Neural cell (in vitro differentiated cells): ENCODE measurements at regions not wholly inside any gene's neighbourhood (a gene's known extent, or its start where the extent isn't known, plus 50 kb on each side); places are given as distances from the start of the nearest gene placed in this dataset.

Source experiments
- H2AFZ ChIP-seq: fragments of 200-600, 300-800 bp; sonication (generic), shearing (Covaris generic); 2 replicates; pipeline ENCODE4 v1.6.0; 2014; ENCODE audit warnings: low read depth, mild to moderate bottlenecking, antibody characterized with exemption, low read length, moderate library complexity
- H3F3A ChIP-seq: fragments of 200-600 bp; shearing (Covaris generic); 2 replicates; pipeline ENCODE4 v1.6.1; 2016; ENCODE audit warnings: mild to moderate bottlenecking, moderate library complexity, mixed read lengths, antibody characterized with exemption, low read length; ENCODE audit not compliant: insufficient read depth, poor library complexity, severe bottlenecking
- H3K27ac ChIP-seq: fragments of 200-600, 300-800 bp; sonication (generic), shearing (Covaris generic); 2 replicates; pipeline ENCODE4 v1.5.1; 2014; ENCODE audit warnings: mild to moderate bottlenecking, low read length, moderate library complexity
- H3K27me3 ChIP-seq: fragments of 300-800, 200-600 bp; sonication (generic), shearing (Covaris generic); 2 replicates; pipeline ENCODE4 v1.6.0; 2014; ENCODE audit warnings: mild to moderate bottlenecking, low read depth, low read length, moderate library complexity; ENCODE audit not compliant: insufficient read depth
- H3K36me3 ChIP-seq: fragments of 300-800, 200-600 bp; sonication (generic), shearing (Covaris generic); 2 replicates; pipeline ENCODE4 v1.5.1; 2014; ENCODE audit warnings: mild to moderate bottlenecking, antibody characterized with exemption, low read length, moderate library complexity; ENCODE audit not compliant: insufficient read depth
- H3K4me2 ChIP-seq: fragments of 300-800, 200-600 bp; sonication (generic), shearing (Covaris generic); 2 replicates; pipeline ENCODE4 v1.6.0; 2014; ENCODE audit warnings: mild to moderate bottlenecking, low read length
- H3K4me3 ChIP-seq: fragments of 300-800, 200-600 bp; sonication (generic), shearing (Covaris generic); 2 replicates; pipeline ENCODE4 v1.5.1; 2014; ENCODE audit warnings: mild to moderate bottlenecking, low read length, moderate library complexity
- H3K79me2 ChIP-seq: fragments of 200-600 bp; shearing (Covaris generic); replicated peaks from 2 replicates; pipeline ENCODE4 v1.6.0; 2014; ENCODE audit warnings: mild to moderate bottlenecking, low read length, moderate library complexity; ENCODE audit not compliant: insufficient read depth
- H3K9ac ChIP-seq: fragments of 300-800, 200-600 bp; sonication (generic), shearing (Covaris generic); 2 replicates; pipeline ENCODE4 v1.6.1; 2016; ENCODE audit warnings: mild to moderate bottlenecking, low read length, mixed read lengths
- H3K9me2 ChIP-seq: fragments of 200-600 bp; shearing (Covaris generic); 2 replicates; pipeline ENCODE4 v1.6.1; 2016; ENCODE audit warnings: mild to moderate bottlenecking, low read length, mixed read lengths; ENCODE audit not compliant: insufficient read depth
- H3K9me3 ChIP-seq: fragments of 200-600, 300-800 bp; sonication (generic), shearing (Covaris generic); 2 replicates; pipeline ENCODE4 v1.6.1; 2016; ENCODE audit warnings: mild to moderate bottlenecking, mixed run types, low read length, moderate library complexity, mixed read lengths
- H4K20me1 ChIP-seq: fragments of 200-600 bp; shearing (Covaris generic); 2 replicates; pipeline ENCODE4 v1.6.1; 2016; ENCODE audit warnings: mild to moderate bottlenecking, mixed run types; ENCODE audit not compliant: insufficient read depth
- EP300 ChIP-seq: fragments of 450-650 bp; conservative IDR thresholded peaks from 2 replicates; pipeline ENCODE4 v1.6.1; 2014; ENCODE audit warnings: antibody characterized with exemption, mild to moderate bottlenecking, moderate library complexity; ENCODE audit not compliant: poor library complexity, severe bottlenecking
- EZH2 ChIP-seq: fragments of 200-600, 300-800 bp; shearing (Covaris generic), sonication (generic); IDR thresholded peaks from 2 replicates; pipeline ENCODE4 v1.6.1; 2014; ENCODE audit warnings: antibody characterized with exemption, low read length, borderline replicate concordance, mild to moderate bottlenecking; ENCODE audit not compliant: insufficient read depth, poor library complexity, severe bottlenecking
- MXI1 ChIP-seq: fragments of 450-650 bp; conservative IDR thresholded peaks from 2 replicates; pipeline ENCODE4 v1.6.1; 2014; ENCODE audit warnings: antibody characterized with exemption, mild to moderate bottlenecking; ENCODE audit not compliant: poor library complexity, severe bottlenecking
- POLR2AphosphoS5 ChIP-seq: IDR thresholded peaks from 2 replicates; pipeline ENCODE4 v1.6.1; 2012
- RAD21 ChIP-seq: fragments of 450-650 bp; conservative IDR thresholded peaks from 2 replicates; pipeline ENCODE4 v1.6.1; 2014; ENCODE audit warnings: antibody characterized with exemption, mild to moderate bottlenecking, moderate library complexity
- SMC3 ChIP-seq: fragments of 450-650 bp; conservative IDR thresholded peaks from 2 replicates; pipeline ENCODE4 v1.6.1; 2014; ENCODE audit warnings: antibody characterized with exemption, mild to moderate bottlenecking, moderate library complexity; ENCODE audit not compliant: poor library complexity
- TAF1 ChIP-seq: IDR thresholded peaks from 2 replicates; pipeline ENCODE4 v1.6.1; 2012; ENCODE audit warnings: low read depth
- TF ChIP-seq, protein P1 (sequence below): IDR thresholded peaks from 2 replicates; pipeline ENCODE4 v1.6.1; 2012; ENCODE audit warnings: borderline replicate concordance
- TF ChIP-seq, protein P2 (sequence below): fragments of 450-650 bp; IDR thresholded peaks from 2 replicates; pipeline ENCODE4 v1.5.1; 2014; ENCODE audit warnings: antibody characterized with exemption, mild to moderate bottlenecking, moderate library complexity; ENCODE audit not compliant: poor library complexity, severe bottlenecking

DNA sequence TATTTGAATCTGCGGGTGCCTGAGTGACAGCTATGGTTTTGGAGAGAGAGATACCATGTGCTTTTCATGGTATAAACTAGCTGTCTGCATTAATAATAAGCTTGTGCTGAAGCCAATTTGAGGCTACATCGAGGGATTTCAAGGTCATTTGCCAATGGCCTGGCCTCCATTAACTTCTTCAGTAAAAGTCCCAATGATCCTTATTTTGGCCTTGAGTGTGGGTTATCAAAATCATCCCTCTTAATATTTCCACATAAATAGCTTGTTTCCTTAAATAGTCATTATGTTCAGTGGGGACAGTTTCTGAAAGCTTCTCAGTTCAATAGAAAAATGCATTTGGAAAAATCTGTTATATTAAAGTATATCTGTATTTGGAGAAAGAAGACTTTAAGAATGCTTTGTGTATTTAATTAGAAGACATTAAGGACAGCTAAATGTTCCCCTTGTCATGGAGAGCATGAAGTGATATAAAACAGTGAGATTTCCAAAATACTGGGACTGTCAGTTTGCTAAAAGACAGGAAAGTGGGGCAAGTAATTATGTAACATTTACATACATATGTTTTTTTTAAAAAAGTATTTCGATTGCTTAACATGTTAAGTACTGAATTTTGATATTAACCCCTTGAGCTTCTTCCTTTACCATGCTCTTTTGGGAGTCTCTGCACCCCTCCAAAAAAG, 355.5 kb upstream of the ZEB2 start:
- no peak for TF ChIP-seq EZH2
- Histone ChIP-seq H3K36me3 (no peaks in the 10 kb centered on the region), H3K27me3 (no peaks in the 10 kb centered on the region), H3K27ac (no peak overlapping the region), H3K4me3 (no peak overlapping the region), H2AFZ (no peak overlapping the region), H3K79me2 (no peaks in the 10 kb centered on the region), H3K9me2 (no peaks in the 10 kb centered on the region), H3K9ac (no peak overlapping the region), H3K4me2 (no peak overlapping the region), H3K9me3 (no peaks in the 10 kb centered on the region), H4K20me1 (no peaks in the 10 kb centered on the region), H3F3A (no peaks in the 10 kb centered on the region)

DNA sequence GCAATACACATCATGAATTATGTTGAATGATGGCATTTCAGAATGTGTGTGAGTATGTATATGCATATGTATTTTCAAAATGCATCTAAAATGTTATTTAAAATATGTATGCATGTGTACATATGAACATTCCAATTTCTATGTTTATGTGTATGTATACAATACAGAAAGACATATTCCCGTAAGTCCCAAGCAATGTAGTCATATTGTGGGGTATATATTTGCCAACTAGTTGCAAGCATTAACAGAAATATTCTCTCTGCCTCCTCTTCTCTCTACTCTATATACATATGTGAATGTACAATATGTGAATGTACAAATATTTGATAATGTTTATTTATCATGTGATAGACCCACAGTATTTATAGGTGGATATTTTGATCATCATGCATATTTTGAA, 345.8 kb upstream of the ZEB2 start:
- Histone ChIP-seq H3K9ac (no peak overlapping the region), H3K4me3 (no peak overlapping the region), H3K27ac (no peak overlapping the region), H3K27me3 (no peaks in the 10 kb centered on the region), H4K20me1 (no peaks in the 10 kb centered on the region), H3K4me2 (no peak overlapping the region), H3K36me3 (no peaks in the 10 kb centered on the region), H3F3A (no peaks in the 10 kb centered on the region), H3K79me2 (no peaks in the 10 kb centered on the region), H3K9me2 (no peaks in the 10 kb centered on the region), H3K9me3 (no peaks in the 10 kb centered on the region), H2AFZ (no peak overlapping the region)
- TF ChIP-seq RAD21 (no peak), EZH2 (no peak), POLR2AphosphoS5 (no peak), SMC3 (no peak)
- TF ChIP-seq, protein P1, sequence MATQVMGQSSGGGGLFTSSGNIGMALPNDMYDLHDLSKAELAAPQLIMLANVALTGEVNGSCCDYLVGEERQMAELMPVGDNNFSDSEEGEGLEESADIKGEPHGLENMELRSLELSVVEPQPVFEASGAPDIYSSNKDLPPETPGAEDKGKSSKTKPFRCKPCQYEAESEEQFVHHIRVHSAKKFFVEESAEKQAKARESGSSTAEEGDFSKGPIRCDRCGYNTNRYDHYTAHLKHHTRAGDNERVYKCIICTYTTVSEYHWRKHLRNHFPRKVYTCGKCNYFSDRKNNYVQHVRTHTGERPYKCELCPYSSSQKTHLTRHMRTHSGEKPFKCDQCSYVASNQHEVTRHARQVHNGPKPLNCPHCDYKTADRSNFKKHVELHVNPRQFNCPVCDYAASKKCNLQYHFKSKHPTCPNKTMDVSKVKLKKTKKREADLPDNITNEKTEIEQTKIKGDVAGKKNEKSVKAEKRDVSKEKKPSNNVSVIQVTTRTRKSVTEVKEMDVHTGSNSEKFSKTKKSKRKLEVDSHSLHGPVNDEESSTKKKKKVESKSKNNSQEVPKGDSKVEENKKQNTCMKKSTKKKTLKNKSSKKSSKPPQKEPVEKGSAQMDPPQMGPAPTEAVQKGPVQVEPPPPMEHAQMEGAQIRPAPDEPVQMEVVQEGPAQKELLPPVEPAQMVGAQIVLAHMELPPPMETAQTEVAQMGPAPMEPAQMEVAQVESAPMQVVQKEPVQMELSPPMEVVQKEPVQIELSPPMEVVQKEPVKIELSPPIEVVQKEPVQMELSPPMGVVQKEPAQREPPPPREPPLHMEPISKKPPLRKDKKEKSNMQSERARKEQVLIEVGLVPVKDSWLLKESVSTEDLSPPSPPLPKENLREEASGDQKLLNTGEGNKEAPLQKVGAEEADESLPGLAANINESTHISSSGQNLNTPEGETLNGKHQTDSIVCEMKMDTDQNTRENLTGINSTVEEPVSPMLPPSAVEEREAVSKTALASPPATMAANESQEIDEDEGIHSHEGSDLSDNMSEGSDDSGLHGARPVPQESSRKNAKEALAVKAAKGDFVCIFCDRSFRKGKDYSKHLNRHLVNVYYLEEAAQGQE: no peak

DNA sequence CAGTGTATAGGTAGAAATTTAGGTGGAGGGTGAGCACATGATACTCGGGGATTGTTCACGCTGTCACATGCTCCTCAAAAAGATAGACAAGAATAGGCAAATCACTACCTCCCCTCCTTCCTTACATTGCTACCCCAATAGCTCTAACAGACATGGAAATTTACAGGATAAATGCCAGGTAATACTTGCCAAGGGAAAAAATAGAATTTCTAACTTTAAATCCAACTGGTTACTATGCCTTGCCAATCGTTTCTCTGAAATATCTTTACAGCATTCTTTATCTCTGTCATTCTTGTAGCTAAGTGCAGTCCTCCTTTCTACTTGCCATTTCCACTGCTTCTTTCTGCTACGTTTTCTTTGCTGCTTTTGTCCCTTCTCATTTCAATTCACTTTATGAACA, 339.8 kb upstream of the ZEB2 start:
- H3K4me2 ChIP-seq: no peak overlapping the region
- H3K27ac ChIP-seq: no peak overlapping the region
- H3K9me3 ChIP-seq: peaks cover 4% of the 10 kb centered on the region
- H4K20me1 ChIP-seq: no peaks in the 10 kb centered on the region
- TF ChIP-seq SMC3 (no peak), TAF1 (no peak)
- H3K27me3 ChIP-seq: no peaks in the 10 kb centered on the region
- H3K9me2 ChIP-seq: no peaks in the 10 kb centered on the region
- no peak overlapping the region for H3K4me3 ChIP-seq
- no peak overlapping the region for H2AFZ ChIP-seq
- no peaks in the 10 kb centered on the region for H3K79me2 ChIP-seq
- H3K36me3 ChIP-seq: no peaks in the 10 kb centered on the region
- no peaks in the 10 kb centered on the region for H3F3A ChIP-seq
- no peak overlapping the region for H3K9ac ChIP-seq

DNA sequence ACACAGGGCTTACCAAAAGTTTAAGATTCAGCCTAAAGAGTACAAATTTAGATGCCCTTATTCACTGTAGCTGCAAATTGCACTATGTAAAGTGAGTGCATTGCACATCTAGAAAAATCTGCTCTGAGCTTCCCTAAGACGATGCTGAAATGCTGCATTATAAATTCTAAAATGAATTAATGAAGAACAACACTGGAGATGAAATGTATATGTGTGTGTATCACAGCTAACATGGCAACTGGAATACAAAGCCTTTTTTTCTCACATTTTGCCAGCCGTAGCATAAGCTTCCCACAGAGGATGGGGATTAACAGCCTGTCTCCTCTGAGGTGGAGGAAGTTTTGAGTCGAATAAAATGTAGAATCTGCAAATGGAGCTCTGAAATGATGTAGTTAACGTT, 338.3 kb upstream of the ZEB2 start:
- Histone ChIP-seq H3K9me3 (peaks cover 7% of the 10 kb centered on the region), H3K9me2 (no peaks in the 10 kb centered on the region), H3K4me3 (no peak overlapping the region), H3F3A (no peaks in the 10 kb centered on the region), H3K27me3 (no peaks in the 10 kb centered on the region), H3K79me2 (no peaks in the 10 kb centered on the region), H4K20me1 (no peaks in the 10 kb centered on the region), H3K9ac (no peak overlapping the region), H2AFZ (no peak overlapping the region), H3K36me3 (no peaks in the 10 kb centered on the region), H3K27ac (no peak overlapping the region), H3K4me2 (no peak overlapping the region)
- no peak for TF ChIP-seq SMC3
- TF ChIP-seq EP300: no peak
- TF ChIP-seq MXI1: no peak
- no peak for TF ChIP-seq EZH2
- TF ChIP-seq POLR2AphosphoS5: no peak
- TF ChIP-seq, protein P2, sequence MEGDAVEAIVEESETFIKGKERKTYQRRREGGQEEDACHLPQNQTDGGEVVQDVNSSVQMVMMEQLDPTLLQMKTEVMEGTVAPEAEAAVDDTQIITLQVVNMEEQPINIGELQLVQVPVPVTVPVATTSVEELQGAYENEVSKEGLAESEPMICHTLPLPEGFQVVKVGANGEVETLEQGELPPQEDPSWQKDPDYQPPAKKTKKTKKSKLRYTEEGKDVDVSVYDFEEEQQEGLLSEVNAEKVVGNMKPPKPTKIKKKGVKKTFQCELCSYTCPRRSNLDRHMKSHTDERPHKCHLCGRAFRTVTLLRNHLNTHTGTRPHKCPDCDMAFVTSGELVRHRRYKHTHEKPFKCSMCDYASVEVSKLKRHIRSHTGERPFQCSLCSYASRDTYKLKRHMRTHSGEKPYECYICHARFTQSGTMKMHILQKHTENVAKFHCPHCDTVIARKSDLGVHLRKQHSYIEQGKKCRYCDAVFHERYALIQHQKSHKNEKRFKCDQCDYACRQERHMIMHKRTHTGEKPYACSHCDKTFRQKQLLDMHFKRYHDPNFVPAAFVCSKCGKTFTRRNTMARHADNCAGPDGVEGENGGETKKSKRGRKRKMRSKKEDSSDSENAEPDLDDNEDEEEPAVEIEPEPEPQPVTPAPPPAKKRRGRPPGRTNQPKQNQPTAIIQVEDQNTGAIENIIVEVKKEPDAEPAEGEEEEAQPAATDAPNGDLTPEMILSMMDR: no peak
